WTC11 (cell line): ENCODE measurements at regions not wholly inside any gene's neighbourhood (a gene's known extent, or its start where the extent isn't known, plus 50 kb on each side); places are given as distances from the start of the nearest gene placed in this dataset.

ENCODE experiments used
- ATAC-seq: fragments of 200-7000 bp; cut with Tn5 transposase; 2 replicates; pipeline ENCODE4 v1.10.0; 2021; ENCODE audit warnings: mild to moderate bottlenecking, moderate library complexity
- CTCF ChIA-PET: fragments of 300-600 bp; sonication (Branson Sonifier 250); formaldehyde crosslinking; loops from one replicate; lab custom pipeline; 2021; ENCODE audit warnings: antibody characterized with exemption; lab: Charles Lee
- POLR2A ChIA-PET: fragments of 350-600 bp; sonication (Branson Sonifier 250); formaldehyde crosslinking; loops from one replicate; lab custom pipeline; 2021; ENCODE audit warnings: antibody characterized with exemption; lab: Charles Lee
- DNase-seq: peaks from one replicate; pipeline ENCODE4 v3.0.0; 2021; ENCODE audit warnings: low spot score
- H3K27ac Mint-ChIP-seq: 2 replicates; pipeline ENCODE4 v1.8.0; 2021; ENCODE audit warnings: mixed read lengths
- H3K27me3 Mint-ChIP-seq: 2 replicates; pipeline ENCODE4 v1.8.0; 2021; ENCODE audit warnings: low read depth, mild to moderate bottlenecking, moderate library complexity, mixed read lengths
- H3K36me3 Mint-ChIP-seq: 2 replicates; pipeline ENCODE4 v1.8.0; 2021; ENCODE audit warnings: mixed read lengths
- H3K4me1 Mint-ChIP-seq: 2 replicates; pipeline ENCODE4 v1.8.0; 2022; ENCODE audit warnings: mixed read lengths
- H3K4me3 Mint-ChIP-seq: 2 replicates; pipeline ENCODE4 v1.8.0; 2021; ENCODE audit warnings: mild to moderate bottlenecking, moderate library complexity, mixed read lengths
- H3K9me3 Mint-ChIP-seq: 2 replicates; pipeline ENCODE4 v1.8.0; 2021; ENCODE audit warnings: mixed read lengths
- ATF6 ChIP-seq: sonication (generic); formaldehyde crosslinking; IDR thresholded peaks from 2 replicates; pipeline ENCODE4 v1.8.1; 2023; ENCODE audit warnings: mild to moderate bottlenecking, missing genetic modification reagents
- CDX4 ChIP-seq: fragments of 250-450 bp; sonication (Bioruptor Pico); IDR thresholded peaks from 2 replicates; pipeline ENCODE4 v1.9.0; 2021; ENCODE audit warnings: moderate library complexity, mild to moderate bottlenecking, inconsistent platforms, borderline replicate concordance
- CREM ChIP-seq: sonication (generic); formaldehyde crosslinking; IDR thresholded peaks from 2 replicates; pipeline ENCODE4 v1.8.1; 2022; ENCODE audit warnings: mild to moderate bottlenecking, missing genetic modification reagents, moderate library complexity
- IRF1 ChIP-seq: sonication (generic); formaldehyde crosslinking; IDR thresholded peaks from 2 replicates; pipeline ENCODE4 v1.8.0; 2023; ENCODE audit warnings: missing genetic modification reagents
- JAZF1 ChIP-seq: fragments of 250-450 bp; sonication (Bioruptor Pico); IDR thresholded peaks from 2 replicates; pipeline ENCODE4 v1.9.0; 2021; ENCODE audit warnings: moderate library complexity, mild to moderate bottlenecking, inconsistent platforms
- MLX ChIP-seq: sonication (generic); formaldehyde crosslinking; IDR thresholded peaks from 2 replicates; pipeline ENCODE4 v1.8.1; 2023; ENCODE audit warnings: mild to moderate bottlenecking, missing genetic modification reagents, moderate library complexity
- NR1H2 ChIP-seq: sonication (generic); formaldehyde crosslinking; IDR thresholded peaks from 2 replicates; pipeline ENCODE4 v1.9.0; 2021; ENCODE audit warnings: mild to moderate bottlenecking, moderate library complexity, missing genetic modification reagents
- NR2C2 ChIP-seq: sonication (generic); formaldehyde crosslinking; IDR thresholded peaks from 2 replicates; pipeline ENCODE4 v1.8.0; 2022; ENCODE audit warnings: mild to moderate bottlenecking, missing genetic modification reagents
- NR3C1 ChIP-seq: sonication (generic); formaldehyde crosslinking; conservative IDR thresholded peaks from 2 replicates; pipeline ENCODE4 v1.8.1; 2023; ENCODE audit warnings: low read depth, mild to moderate bottlenecking, missing genetic modification reagents
- PRDM15 ChIP-seq: sonication (generic); formaldehyde crosslinking; IDR thresholded peaks from 2 replicates; pipeline ENCODE4 v1.8.0; 2022; ENCODE audit warnings: missing genetic modification reagents
- RORB ChIP-seq: fragments of 250-450 bp; sonication (Bioruptor Pico); IDR thresholded peaks from 2 replicates; pipeline ENCODE4 v1.9.0; 2021; ENCODE audit warnings: mild to moderate bottlenecking
- SP1 ChIP-seq: sonication (generic); formaldehyde crosslinking; conservative IDR thresholded peaks from 2 replicates; pipeline ENCODE4 v1.8.1; 2022; ENCODE audit warnings: missing genetic modification reagents
- TEAD4 ChIP-seq: sonication (generic); formaldehyde crosslinking; IDR thresholded peaks from 2 replicates; pipeline ENCODE4 v1.8.0; 2022; ENCODE audit warnings: mild to moderate bottlenecking, missing genetic modification reagents
- USF2 ChIP-seq: sonication (generic); formaldehyde crosslinking; IDR thresholded peaks from 2 replicates; pipeline ENCODE4 v1.8.1; 2023; ENCODE audit warnings: mild to moderate bottlenecking, missing genetic modification reagents, moderate library complexity
- ZBTB21 ChIP-seq: sonication (generic); formaldehyde crosslinking; IDR thresholded peaks from 2 replicates; pipeline ENCODE4 v1.8.1; 2023; ENCODE audit warnings: mild to moderate bottlenecking, missing genetic modification reagents, borderline replicate concordance
- ZNF532 ChIP-seq: fragments of 250-450 bp; sonication (Bioruptor Pico); IDR thresholded peaks from 2 replicates; pipeline ENCODE4 v1.9.0; 2021; ENCODE audit warnings: mild to moderate bottlenecking, borderline replicate concordance
- ZSCAN18 ChIP-seq: fragments of 250-450 bp; sonication (Bioruptor Pico); IDR thresholded peaks from 2 replicates; pipeline ENCODE4 v2.1.2; 2022; ENCODE audit warnings: mild to moderate bottlenecking, moderate library complexity

GRCh38 chr17:64771980-64772844, 110.1 kb upstream of the SMURF2 start:
- DNase-seq: no peak
- Mint-ChIP-seq H3K27me3 (peaks cover 30% of the 10 kb centered on the region), H3K9me3 (peaks cover 4% of the 10 kb centered on the region), H3K36me3 (peaks cover 4% of the 10 kb centered on the region; the same call in 1 of the 2 replicates), H3K27ac (no peak overlapping the region), H3K4me3 (no peak overlapping the region), H3K4me1 (peaks cover 8% of the 10 kb centered on the region)
- CTCF ChIA-PET: no interaction called here
- POLR2A ChIA-PET: no interaction called here
- TF ChIP-seq ZNF532 (CRISPR knock-in tag) (no peak), NR2C2 (CRISPR knock-in tag) (no peak), JAZF1 (CRISPR knock-in tag) (no peak), NR1H2 (CRISPR knock-in tag) (no peak), ZSCAN18 (CRISPR knock-in tag) (no peak), USF2 (CRISPR knock-in tag) (no peak), IRF1 (CRISPR knock-in tag) (no peak), CREM (CRISPR knock-in tag) (no peak), RORB (CRISPR knock-in tag) (no peak), ATF6 (CRISPR knock-in tag) (no peak), ZBTB21 (CRISPR knock-in tag) (no peak)
- ATAC-seq: no peak

DNA sequence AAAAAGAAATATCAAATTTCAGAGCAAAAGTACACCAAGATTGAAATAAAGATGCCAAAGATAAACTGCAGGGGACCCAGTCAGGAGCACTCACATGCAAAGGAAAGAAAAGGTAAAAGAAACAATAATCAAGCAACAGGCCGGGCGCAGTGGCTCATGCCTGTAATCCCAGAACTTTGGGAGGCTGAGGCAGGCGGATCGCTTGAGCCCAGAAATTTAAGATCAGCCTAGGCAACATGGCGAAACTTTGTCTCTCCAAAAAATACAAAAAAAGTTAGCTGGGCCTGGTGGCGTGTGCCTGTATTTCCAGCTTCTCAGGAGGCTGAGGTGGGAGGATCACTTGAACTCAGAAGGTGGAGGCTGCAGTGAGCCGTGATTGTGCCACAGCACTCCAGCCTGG, 107.6 kb upstream of the SMURF2 start:
- CTCF ChIA-PET: no interaction called here
- DNase-seq: no peak
- TF ChIP-seq SP1 (CRISPR knock-in tag) (no peak), CDX4 (no peak), RORB (CRISPR knock-in tag) (no peak), NR3C1 (CRISPR knock-in tag) (no peak), TEAD4 (CRISPR knock-in tag) (no peak), MLX (CRISPR knock-in tag) (no peak), PRDM15 (no peak)

More for the DNA sequence above, 107.6 kb upstream of the SMURF2 start:
- Mint-ChIP-seq H3K27me3 (peaks cover 5% of the 10 kb centered on the region), H3K4me1 (peaks cover 3% of the 10 kb centered on the region; the same call in 1 of the 2 replicates), H3K27ac (no peak overlapping the region), H3K9me3 (peaks cover 4% of the 10 kb centered on the region), H3K4me3 (no peak overlapping the region), H3K36me3 (peaks cover 4% of the 10 kb centered on the region; the same call in 1 of the 2 replicates)
- ATAC-seq: no peak
- POLR2A ChIA-PET: no interaction called here
